Prostate gland (tissue), 2 donors: ENCODE measurements at regions not wholly inside any gene's neighbourhood (a gene's known extent, or its start where the extent isn't known, plus 50 kb on each side); places are given as distances from the start of the nearest gene placed in this dataset.

ENCODE experiments used
- DNase-seq: peaks from one replicate; pipeline ENCODE4 v3.0.0-alpha.2; 2019; ENCODE audit warnings: low spot score
- H3K27ac ChIP-seq, 2 donors: fragments of 200-600 bp; sonication (generic); 2 replicates each; pipeline ENCODE4 v1.5.1; 2017 to 2019
- H3K27me3 ChIP-seq: fragments of 200-600 bp; sonication (generic); replicated peaks from 2 replicates; pipeline ENCODE4 v1.5.1; 2019; ENCODE audit not compliant: insufficient read depth
- H3K36me3 ChIP-seq, 2 donors: fragments of 200-600 bp; sonication (generic); 1 replicate in 1 of 2; 2 replicates in 1 of 2; pipeline versions ENCODE4 v1.5.1 to v1.8.1; 2017 to 2019
- H3K4me1 ChIP-seq: fragments of 200-600 bp; sonication (generic); replicated peaks from 2 replicates; pipeline ENCODE4 v1.5.1; 2019
- H3K4me3 ChIP-seq, 2 donors: fragments of 200-600 bp; sonication (generic); 2 replicates each; pipeline ENCODE4 v1.5.1; 2017 to 2019
- H3K9me3 ChIP-seq: fragments of 200-600 bp; sonication (generic); 2 replicates; pipeline ENCODE4 v1.5.1; 2017
- POLR2A ChIP-seq: fragments of 450-650 bp; IDR thresholded peaks from one replicate; pipeline ENCODE4 v1.6.1; 2016; ENCODE audit warnings: antibody characterized with exemption, mild to moderate bottlenecking
- POLR2AphosphoS5 ChIP-seq: sonication (generic); formaldehyde crosslinking; IDR thresholded peaks from one replicate; pipeline ENCODE4 v1.6.1; 2017; ENCODE audit warnings: antibody characterized with exemption
- WGBS: methylation state at CpG from one replicate; pipeline ENCODE4 v1.1.5; 2018; 5-methylcytosine and 5-hydroxymethylcytosine counted together
- intact Hi-C: fragments of 100-400 bp; cut with DNase I; formaldehyde crosslinking; loops from one replicate; pipeline ENCODE4 v1.14.2; 2022
- TF ChIP-seq, protein P1 (sequence below), 4 experiments: fragments of 200-600 bp in 2 of 4; fragments of 450-650 bp in 2 of 4; sonication (generic) in 2 of 4; IDR thresholded peaks; 1 replicate in 3 of 4; 2 replicates in 1 of 4; pipeline ENCODE4 v1.5.1; 2016 to 2019; ENCODE audit warnings: antibody characterized with exemption in 4 of 4, mild to moderate bottlenecking in 2 of 4, moderate library complexity in 2 of 4

DNA sequence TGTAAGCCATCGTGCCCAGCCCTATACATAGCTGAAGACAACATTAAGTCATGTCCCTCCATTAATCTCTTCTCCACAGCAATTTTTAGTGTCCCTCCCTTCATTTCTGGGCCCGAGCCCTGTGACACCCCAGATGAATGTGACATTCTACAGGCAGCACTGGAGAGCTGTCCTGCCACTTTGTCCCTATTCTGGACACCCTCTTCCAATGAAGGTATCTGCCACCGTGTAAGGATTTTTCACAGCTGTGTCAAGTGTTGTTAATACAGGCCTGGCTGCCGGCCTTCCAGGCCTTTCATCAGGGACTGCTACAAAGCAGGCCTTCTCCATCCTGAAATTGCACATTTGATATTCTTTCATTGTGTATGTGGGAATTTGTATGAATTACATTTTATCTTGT, 62.0 kb upstream of the SLC28A3 start:
- intact Hi-C loops = no loop called here
- Histone ChIP-seq H3K4me3 (no peak overlapping the region), H3K27ac (no peak overlapping the region), H3K4me1 (no peaks in the 10 kb centered on the region), H3K27me3 (no peaks in the 10 kb centered on the region), H3K9me3 (no peaks in the 10 kb centered on the region), H3K36me3 (no peaks in the 10 kb centered on the region)
- TF ChIP-seq, protein P1, sequence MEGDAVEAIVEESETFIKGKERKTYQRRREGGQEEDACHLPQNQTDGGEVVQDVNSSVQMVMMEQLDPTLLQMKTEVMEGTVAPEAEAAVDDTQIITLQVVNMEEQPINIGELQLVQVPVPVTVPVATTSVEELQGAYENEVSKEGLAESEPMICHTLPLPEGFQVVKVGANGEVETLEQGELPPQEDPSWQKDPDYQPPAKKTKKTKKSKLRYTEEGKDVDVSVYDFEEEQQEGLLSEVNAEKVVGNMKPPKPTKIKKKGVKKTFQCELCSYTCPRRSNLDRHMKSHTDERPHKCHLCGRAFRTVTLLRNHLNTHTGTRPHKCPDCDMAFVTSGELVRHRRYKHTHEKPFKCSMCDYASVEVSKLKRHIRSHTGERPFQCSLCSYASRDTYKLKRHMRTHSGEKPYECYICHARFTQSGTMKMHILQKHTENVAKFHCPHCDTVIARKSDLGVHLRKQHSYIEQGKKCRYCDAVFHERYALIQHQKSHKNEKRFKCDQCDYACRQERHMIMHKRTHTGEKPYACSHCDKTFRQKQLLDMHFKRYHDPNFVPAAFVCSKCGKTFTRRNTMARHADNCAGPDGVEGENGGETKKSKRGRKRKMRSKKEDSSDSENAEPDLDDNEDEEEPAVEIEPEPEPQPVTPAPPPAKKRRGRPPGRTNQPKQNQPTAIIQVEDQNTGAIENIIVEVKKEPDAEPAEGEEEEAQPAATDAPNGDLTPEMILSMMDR (IDR thresholded peaks at IDR 0.05) = no peak
- TF ChIP-seq POLR2A (no peak), POLR2AphosphoS5 (no peak)
- no peak for DNase-seq
- WGBS = 98% methylated on average over 4 of the region's 4 CpGs

DNA sequence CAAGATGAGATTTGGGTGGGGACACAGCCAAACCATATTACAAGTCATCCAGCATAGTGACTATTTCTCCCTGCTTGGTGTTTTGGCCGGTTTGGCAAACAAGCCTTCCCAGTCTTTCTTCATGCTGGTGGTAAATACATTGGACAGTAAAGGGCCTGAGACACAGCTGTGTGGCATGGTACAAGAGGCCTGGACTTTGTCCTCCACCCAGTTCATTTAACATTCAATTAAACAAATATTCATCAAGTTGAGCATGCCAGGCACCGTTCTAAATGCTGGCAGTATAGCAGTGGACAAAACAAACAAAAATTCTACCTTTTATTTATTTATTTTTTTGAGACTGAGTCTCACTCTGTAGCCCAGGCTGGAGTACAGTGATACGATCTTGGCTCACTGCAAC, 62.7 kb upstream of the SLC28A3 start:
- H3K9me3 ChIP-seq = no peaks in the 10 kb centered on the region
- H3K36me3 ChIP-seq = no peaks in the 10 kb centered on the region
- no peak overlapping the region for H3K4me3 ChIP-seq
- intact Hi-C loops = no loop called here
- TF ChIP-seq POLR2A (no peak), POLR2AphosphoS5 (no peak)
- TF ChIP-seq, protein P1 (IDR thresholded peaks at IDR 0.05) = no peak
- H3K27me3 ChIP-seq = no peaks in the 10 kb centered on the region
- 76% methylated on average over 3 of the region's 3 CpGs for WGBS
- no peaks in the 10 kb centered on the region for H3K4me1 ChIP-seq
- no peak overlapping the region for H3K27ac ChIP-seq
- no peak for DNase-seq

DNA sequence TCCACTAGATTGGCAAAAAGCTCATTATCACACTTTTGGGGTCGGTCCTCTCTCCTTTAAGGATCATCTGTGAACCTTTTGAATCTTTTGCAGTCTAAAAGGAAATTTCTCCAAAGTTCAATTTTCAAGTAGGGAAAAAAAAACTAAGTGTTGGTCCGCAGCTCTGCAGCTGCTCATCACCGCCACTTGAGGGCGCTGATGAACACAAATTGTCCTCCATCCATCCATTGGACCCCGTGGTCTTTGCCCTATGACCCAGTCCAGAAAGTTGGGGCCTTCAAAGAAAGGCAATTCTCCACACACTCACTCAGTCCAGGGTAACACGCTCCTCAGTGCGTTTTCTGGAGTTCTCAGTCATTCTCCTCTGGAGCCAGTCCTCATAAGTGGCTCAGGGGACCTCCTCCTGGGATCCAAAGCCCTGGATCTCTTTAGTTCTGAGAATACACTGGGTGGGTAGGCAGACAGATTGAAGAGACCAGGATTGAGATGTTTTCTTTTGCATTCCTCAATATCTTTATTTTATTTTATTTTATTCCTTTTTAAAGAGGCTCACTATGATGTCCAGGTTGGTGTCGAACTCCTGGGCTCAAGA, 63.6 kb upstream of the SLC28A3 start:
- no peak overlapping the region for H3K27ac ChIP-seq
- TF ChIP-seq POLR2AphosphoS5 = no peak
- TF ChIP-seq, protein P1 (IDR thresholded peaks at IDR 0.05) = peak in 2 of 4 experiments; percentile 26 to 29
- no peaks in the 10 kb centered on the region for H3K27me3 ChIP-seq
- no peak for DNase-seq
- H3K4me1 ChIP-seq = no peaks in the 10 kb centered on the region
- intact Hi-C loops = no loop called here
- no peak overlapping the region for H3K4me3 ChIP-seq
- H3K9me3 ChIP-seq = no peaks in the 10 kb centered on the region
- 44% methylated on average over 8 of the region's 8 CpGs for WGBS
- H3K36me3 ChIP-seq = no peaks in the 10 kb centered on the region

DNA sequence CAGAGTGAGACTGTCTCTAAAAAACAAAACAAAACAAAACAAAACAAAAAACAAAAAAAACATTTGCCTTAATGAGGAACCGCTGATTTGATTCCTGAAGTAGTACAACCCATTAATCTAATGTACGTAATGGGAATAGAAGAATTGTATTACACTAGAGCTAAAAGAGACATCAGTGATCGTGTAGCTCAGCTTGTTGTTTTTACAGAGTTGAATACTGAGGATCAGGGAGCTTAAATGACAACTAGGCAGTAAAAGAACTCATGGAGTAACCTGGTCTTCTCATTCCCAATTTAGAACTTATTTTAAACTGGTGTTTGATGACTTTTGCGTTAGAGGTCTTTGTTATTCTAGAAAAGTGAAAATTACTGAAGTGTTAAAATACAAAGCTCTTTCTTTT, 65.1 kb upstream of the SLC28A3 start:
- TF ChIP-seq POLR2AphosphoS5 (no peak), POLR2A (no peak)
- TF ChIP-seq, protein P1 (IDR thresholded peaks at IDR 0.05) = no peak

DNA sequence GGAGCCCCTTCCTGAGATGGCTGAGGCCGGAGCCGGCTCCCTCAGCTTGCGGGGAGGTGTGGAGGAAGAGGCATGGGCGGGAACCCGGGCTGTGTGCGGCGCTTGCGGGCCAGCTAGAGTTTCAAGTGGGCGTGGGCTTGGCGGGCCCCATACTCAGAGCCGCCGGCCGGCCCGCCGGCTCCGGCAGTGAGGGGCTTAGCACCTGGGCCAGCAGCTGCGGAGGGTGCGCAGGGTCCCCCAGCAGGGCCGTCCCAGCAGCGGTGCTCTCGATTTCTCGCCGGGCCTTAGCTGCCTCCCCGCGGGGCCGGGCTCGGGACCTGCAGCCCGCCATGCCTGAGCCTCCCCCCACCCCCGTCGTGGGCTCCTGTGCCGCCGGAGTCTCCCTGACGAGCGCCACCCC, 67.9 kb upstream of the SLC28A3 start:
- 97% methylated on average over 34 of the region's 34 CpGs for WGBS
- H3K9me3 ChIP-seq = no peaks in the 10 kb centered on the region
- no peak for TF ChIP-seq POLR2AphosphoS5
- no peak for TF ChIP-seq POLR2A
- TF ChIP-seq, protein P1 (IDR thresholded peaks at IDR 0.05) = no peak
- no peaks in the 10 kb centered on the region for H3K36me3 ChIP-seq
- H3K27ac ChIP-seq = no peak overlapping the region
- no peak overlapping the region for H3K4me3 ChIP-seq
- intact Hi-C loops = no loop called here
- no peak for DNase-seq
- no peaks in the 10 kb centered on the region for H3K27me3 ChIP-seq
- no peaks in the 10 kb centered on the region for H3K4me1 ChIP-seq

More for the DNA sequence above, 65.1 kb upstream of the SLC28A3 start:
- Histone ChIP-seq H3K27me3 (no peaks in the 10 kb centered on the region), H3K4me3 (no peak overlapping the region), H3K4me1 (no peaks in the 10 kb centered on the region), H3K36me3 (no peaks in the 10 kb centered on the region), H3K9me3 (no peaks in the 10 kb centered on the region), H3K27ac (no peak overlapping the region)
- no peak for DNase-seq
- 80% methylated on average over 4 of the region's 4 CpGs for WGBS
- intact Hi-C loops = no loop called here
